ENCODE measurements at regions not wholly inside any gene's neighbourhood (a gene's known extent, or its start where the extent isn't known, plus 50 kb on each side); places are given as distances from the start of the nearest gene placed in this dataset.

GRCh38 chr6:21739241-21739640, 145.7 kb downstream of the SOX4 start:
- TF ChIP-seq POLR2AphosphoS5 (IDR thresholded peaks at IDR 0.05; ENCODE audit: low read depth, low read length) = no peak
- peaks cover 56% of the 10 kb centered on the region for H3K4me1 ChIP-seq (ENCODE audit: control insufficient read depth, insufficient read depth, low read length)
- H3K27ac ChIP-seq (ENCODE audit: low read length) = peak overlapping the region; percentile 61
- H3K9me3 ChIP-seq (ENCODE audit: control insufficient read depth, insufficient read depth, low read depth, low read length) = no peaks in the 10 kb centered on the region
- intact Hi-C loops (cut with micrococcal nuclease; ENCODE audit: unreplicated experiment) (loop anchor here (10.0 kb wide), 1 partner anchor 196 kb away; no protein-coding TSS in a partner anchor), in situ Hi-C loops (cut with HindIII; ENCODE audit: low pct_unique_long_range_greater_than_20kb, low sequenced_read_pairs) (no loop called here)
- H3K4me3 ChIP-seq (ENCODE audit: low read depth in 2 of 2, low read length in 2 of 2) = no peak overlapping the region
- POLR2A ChIA-PET = interaction anchor here (0.6 kb wide), 1 partner anchor 13 kb away, joined by 6 read pairs; no protein-coding TSS in a partner anchor
- no peaks in the 10 kb centered on the region for H3K27me3 ChIP-seq (ENCODE audit: control insufficient read depth, insufficient read depth, low read length)
- ATAC-seq = no peak
- BruUV-seq (replicated peaks) = no TSS peak
- no peaks in the 10 kb centered on the region for H3K36me3 ChIP-seq (ENCODE audit: control insufficient read depth, insufficient read depth, low read length)
- CTCF ChIA-PET = no interaction called here
- DNase-seq (ENCODE audit: low read depth, low spot score) = no peak

- no TSS peak for BruUV-seq (replicated peaks)
- intact Hi-C loops (cut with micrococcal nuclease; ENCODE audit: unreplicated experiment) (loop anchor here (5.0 to 10.0 kb wide), 3 partner anchors 143 to 405 kb away; no protein-coding TSS in a partner anchor), in situ Hi-C loops (cut with HindIII; ENCODE audit: low pct_unique_long_range_greater_than_20kb, low sequenced_read_pairs) (no loop called here)
- Histone ChIP-seq H3K36me3 (ENCODE audit: control insufficient read depth, insufficient read depth, low read length) (no peaks in the 10 kb centered on the region), H3K27me3 (ENCODE audit: control insufficient read depth, insufficient read depth, low read length) (no peaks in the 10 kb centered on the region), H3K4me1 (ENCODE audit: control insufficient read depth, insufficient read depth, low read length) (peaks cover 56% of the 10 kb centered on the region), H3K9me3 (ENCODE audit: control insufficient read depth, insufficient read depth, low read depth, low read length) (no peaks in the 10 kb centered on the region), H3K27ac (ENCODE audit: low read length) (peak overlapping the region; percentile 61), H3K4me3 (ENCODE audit: low read depth in 2 of 2, low read length in 2 of 2) (no peak overlapping the region)
- CTCF ChIA-PET = no interaction called here
- TF ChIP-seq REST (IDR thresholded peaks at IDR 0.05; ENCODE audit: insufficient read depth in 1 of 2, low read depth in 2 of 2, low read length in 1 of 2) (no peak), TCF7L2 (IDR thresholded peaks at IDR 0.05; ENCODE audit: low read depth, low read length) (no peak), CTCF (IDR thresholded peaks at IDR 0.05) (no peak), POLR2AphosphoS5 (IDR thresholded peaks at IDR 0.05; ENCODE audit: low read depth, low read length) (no peak), SIN3A (IDR thresholded peaks at IDR 0.05; ENCODE audit: borderline replicate concordance, insufficient read depth, low read depth, low read length) (no peak)
- DNase-seq (ENCODE audit: low read depth, low spot score) (no peak), ATAC-seq (0 out of 2 replicates have a peak, but pooled peaks have one; percentile 5)
- POLR2A ChIA-PET = no interaction called here
Observed at GRCh38 chr6:21739838-21740237, 146.3 kb downstream of the SOX4 start.

GRCh38 chr6:21740376-21741124, 147.0 kb downstream of the SOX4 start:
- ChIA-PET CTCF (no interaction called here), POLR2A (no interaction called here)
- in situ Hi-C loops (cut with HindIII; ENCODE audit: low pct_unique_long_range_greater_than_20kb, low sequenced_read_pairs) = no loop called here
- ATAC-seq (no peak), DNase-seq (ENCODE audit: low read depth, low spot score) (no peak)
- H3K27me3 ChIP-seq (ENCODE audit: control insufficient read depth, insufficient read depth, low read length) = no peaks in the 10 kb centered on the region
- peak overlapping the region; percentile 61 for H3K27ac ChIP-seq (ENCODE audit: low read length)
- no TSS peak for BruUV-seq (replicated peaks)
- no peaks in the 10 kb centered on the region for H3K9me3 ChIP-seq (ENCODE audit: control insufficient read depth, insufficient read depth, low read depth, low read length)
- H3K4me1 ChIP-seq (ENCODE audit: control insufficient read depth, insufficient read depth, low read length) = peaks cover 56% of the 10 kb centered on the region
- no peaks in the 10 kb centered on the region for H3K36me3 ChIP-seq (ENCODE audit: control insufficient read depth, insufficient read depth, low read length)
- 0 out of 4 replicates have a peak overlapping the region, but pooled peaks of 1 of the 2 experiments have one; percentile 3 for H3K4me3 ChIP-seq (ENCODE audit: low read depth in 2 of 2, low read length in 2 of 2)
- TF ChIP-seq CTCF (IDR thresholded peaks at IDR 0.05) (no peak), TCF7L2 (IDR thresholded peaks at IDR 0.05; ENCODE audit: low read depth, low read length) (no peak)
- intact Hi-C loops (cut with micrococcal nuclease; ENCODE audit: unreplicated experiment) = loop anchor here (5.0 to 10.0 kb wide), 2 partner anchors 143 to 404 kb away; no protein-coding TSS in a partner anchor
